Parathyroid adenoma (tissue), 2 donors: ENCODE measurements at regions not wholly inside any gene's neighbourhood (a gene's known extent, or its start where the extent isn't known, plus 50 kb on each side); places are given as distances from the start of the nearest gene placed in this dataset.

Experiments
- H2AFZ ChIP-seq: fragments of 300-600 bp; sonication (generic); one replicate; pipeline ENCODE4 v1.7.0; 2017; ENCODE audit warnings: antibody characterized with exemption, mild to moderate bottlenecking
- H3K27ac ChIP-seq: fragments of 300-600 bp; sonication (generic); one replicate; pipeline ENCODE4 v1.7.0; 2017
- H3K27me3 ChIP-seq: fragments of 300-600 bp; sonication (generic); one replicate; pipeline ENCODE4 v1.7.0; 2017; ENCODE audit warnings: low read length; ENCODE audit not compliant: control insufficient read depth, insufficient read depth
- H3K36me3 ChIP-seq: fragments of 300-600 bp; sonication (generic); one replicate; pipeline ENCODE4 v1.7.0; 2017; ENCODE audit warnings: low read length; ENCODE audit not compliant: control insufficient read depth, insufficient read depth
- H3K4me1 ChIP-seq: fragments of 300-600 bp; sonication (generic); one replicate; pipeline ENCODE4 v1.7.0; 2017; ENCODE audit warnings: control low read depth
- H3K4me2 ChIP-seq: fragments of 300-600 bp; sonication (generic); one replicate; pipeline ENCODE4 v1.7.0; 2017; ENCODE audit warnings: low read length
- H3K4me3 ChIP-seq: fragments of 300-600 bp; sonication (generic); one replicate; pipeline ENCODE4 v1.7.0; 2017; ENCODE audit warnings: low read depth, low read length
- H3K79me2 ChIP-seq: fragments of 300-600 bp; sonication (generic); one replicate; pipeline ENCODE4 v1.7.0; 2017; ENCODE audit warnings: control low read depth
- H3K9ac ChIP-seq: fragments of 300-600 bp; sonication (generic); one replicate; pipeline ENCODE4 v1.7.0; 2017; ENCODE audit warnings: mild to moderate bottlenecking
- H3K9me3 ChIP-seq: fragments of 300-600 bp; sonication (generic); one replicate; pipeline ENCODE4 v1.7.0; 2017; ENCODE audit warnings: low read length; ENCODE audit not compliant: control insufficient read depth
- CTCF ChIP-seq: fragments of 300-600 bp; sonication (generic); IDR thresholded peaks from one replicate; pipeline ENCODE4 v1.7.0; 2017; ENCODE audit warnings: antibody characterized with exemption, mild to moderate bottlenecking
- donor health status: primary hyperparathyroidism.

- Histone ChIP-seq H3K27me3 (no peaks in the 10 kb centered on the region), H2AFZ (no peak overlapping the region), H3K9ac (no peak overlapping the region), H3K36me3 (no peaks in the 10 kb centered on the region), H3K79me2 (no peaks in the 10 kb centered on the region), H3K4me1 (peaks cover 14% of the 10 kb centered on the region), H3K9me3 (no peaks in the 10 kb centered on the region), H3K27ac (no peak overlapping the region), H3K4me2 (no peak overlapping the region), H3K4me3 (no peak overlapping the region)
- no peak for TF ChIP-seq CTCF
Measured at GRCh38 chr10:113985297-113985844, 58.3 kb upstream of the ADRB1 start.

GRCh38 chr10:113986316-113986715, 57.4 kb upstream of the ADRB1 start:
- no peak overlapping the region for H2AFZ ChIP-seq
- H3K27me3 ChIP-seq, result no peaks in the 10 kb centered on the region
- H3K36me3 ChIP-seq, result no peaks in the 10 kb centered on the region
- H3K27ac ChIP-seq, result no peak overlapping the region
- no peak overlapping the region for H3K4me2 ChIP-seq
- H3K4me1 ChIP-seq, result peaks cover 14% of the 10 kb centered on the region
- no peaks in the 10 kb centered on the region for H3K9me3 ChIP-seq
- H3K79me2 ChIP-seq, result no peaks in the 10 kb centered on the region
- TF ChIP-seq CTCF, result no peak
- no peak overlapping the region for H3K9ac ChIP-seq
- no peak overlapping the region for H3K4me3 ChIP-seq

GRCh38 chr10:113987156-113987555, 56.5 kb upstream of the ADRB1 start:
- H3K4me1 ChIP-seq, result peaks cover 13% of the 10 kb centered on the region
- H3K4me3 ChIP-seq, result no peak overlapping the region
- no peak overlapping the region for H3K4me2 ChIP-seq
- no peaks in the 10 kb centered on the region for H3K36me3 ChIP-seq
- H3K9ac ChIP-seq, result no peak overlapping the region
- H2AFZ ChIP-seq, result no peak overlapping the region
- no peaks in the 10 kb centered on the region for H3K27me3 ChIP-seq
- TF ChIP-seq CTCF, result no peak
- H3K79me2 ChIP-seq, result no peaks in the 10 kb centered on the region
- no peak overlapping the region for H3K27ac ChIP-seq
- H3K9me3 ChIP-seq, result no peaks in the 10 kb centered on the region

GRCh38 chr10:113987805-113988204, 55.9 kb upstream of the ADRB1 start:
- H3K9ac ChIP-seq, result no peak overlapping the region
- H3K27ac ChIP-seq, result no peak overlapping the region
- no peak overlapping the region for H2AFZ ChIP-seq
- TF ChIP-seq CTCF, result no peak
- peaks cover 9% of the 10 kb centered on the region for H3K4me1 ChIP-seq
- no peaks in the 10 kb centered on the region for H3K36me3 ChIP-seq
- H3K4me2 ChIP-seq, result no peak overlapping the region
- no peaks in the 10 kb centered on the region for H3K79me2 ChIP-seq
- H3K27me3 ChIP-seq, result no peaks in the 10 kb centered on the region
- no peak overlapping the region for H3K4me3 ChIP-seq
- H3K9me3 ChIP-seq, result no peaks in the 10 kb centered on the region

DNA sequence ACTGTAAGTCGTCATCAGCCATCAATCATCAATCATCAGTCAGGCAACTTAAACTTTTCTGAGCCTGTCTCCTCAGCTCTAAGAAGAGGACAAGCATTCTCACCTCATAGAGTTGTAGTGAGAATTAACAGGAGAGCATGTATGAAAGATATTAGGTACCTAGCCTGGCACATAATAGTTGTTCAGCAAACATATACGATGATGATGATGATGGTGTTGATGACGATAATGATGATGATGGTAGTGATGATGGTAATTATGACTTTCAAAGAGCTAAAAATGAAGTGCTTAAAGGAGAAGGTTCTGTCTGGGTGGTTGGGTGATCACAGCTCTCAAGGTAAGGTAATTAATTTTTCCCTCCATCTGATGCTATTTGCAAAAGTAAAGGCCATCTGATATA, 55.1 kb upstream of the ADRB1 start:
- Histone ChIP-seq H3K9me3 (no peaks in the 10 kb centered on the region), H2AFZ (no peak overlapping the region), H3K79me2 (no peaks in the 10 kb centered on the region), H3K4me2 (no peak overlapping the region), H3K27me3 (no peaks in the 10 kb centered on the region), H3K36me3 (no peaks in the 10 kb centered on the region), H3K4me3 (no peak overlapping the region), H3K4me1 (peaks cover 2% of the 10 kb centered on the region), H3K9ac (no peak overlapping the region), H3K27ac (no peak overlapping the region)
- TF ChIP-seq CTCF, result no peak
